ENCODE measurements at regions not wholly inside any gene's neighbourhood (a gene's known extent, or its start where the extent isn't known, plus 50 kb on each side); places are given as distances from the start of the nearest gene placed in this dataset.

DNA sequence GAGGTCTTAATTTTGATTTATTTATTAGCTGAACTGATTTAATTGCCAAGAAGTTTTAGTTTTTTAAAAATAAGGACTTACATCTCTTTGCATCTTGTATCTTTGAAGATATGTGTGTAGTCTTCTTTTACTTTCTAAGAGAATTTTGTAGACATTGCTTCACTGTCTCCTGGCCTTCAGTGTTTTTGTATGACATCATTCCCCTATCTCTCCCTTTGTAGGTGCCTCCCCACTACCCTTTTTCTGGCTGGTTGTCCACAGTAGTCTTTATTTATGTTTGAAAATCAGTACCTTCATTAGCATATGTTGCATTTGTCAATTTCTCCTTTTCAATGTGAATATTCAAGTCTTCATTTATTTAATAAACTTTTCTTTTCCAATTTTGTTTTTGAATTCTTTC is 64.1 kb upstream of the RAB18 start:
- TF ChIP-seq, protein P1, sequence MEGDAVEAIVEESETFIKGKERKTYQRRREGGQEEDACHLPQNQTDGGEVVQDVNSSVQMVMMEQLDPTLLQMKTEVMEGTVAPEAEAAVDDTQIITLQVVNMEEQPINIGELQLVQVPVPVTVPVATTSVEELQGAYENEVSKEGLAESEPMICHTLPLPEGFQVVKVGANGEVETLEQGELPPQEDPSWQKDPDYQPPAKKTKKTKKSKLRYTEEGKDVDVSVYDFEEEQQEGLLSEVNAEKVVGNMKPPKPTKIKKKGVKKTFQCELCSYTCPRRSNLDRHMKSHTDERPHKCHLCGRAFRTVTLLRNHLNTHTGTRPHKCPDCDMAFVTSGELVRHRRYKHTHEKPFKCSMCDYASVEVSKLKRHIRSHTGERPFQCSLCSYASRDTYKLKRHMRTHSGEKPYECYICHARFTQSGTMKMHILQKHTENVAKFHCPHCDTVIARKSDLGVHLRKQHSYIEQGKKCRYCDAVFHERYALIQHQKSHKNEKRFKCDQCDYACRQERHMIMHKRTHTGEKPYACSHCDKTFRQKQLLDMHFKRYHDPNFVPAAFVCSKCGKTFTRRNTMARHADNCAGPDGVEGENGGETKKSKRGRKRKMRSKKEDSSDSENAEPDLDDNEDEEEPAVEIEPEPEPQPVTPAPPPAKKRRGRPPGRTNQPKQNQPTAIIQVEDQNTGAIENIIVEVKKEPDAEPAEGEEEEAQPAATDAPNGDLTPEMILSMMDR (IDR thresholded peaks at IDR 0.05) = no peak

DNA sequence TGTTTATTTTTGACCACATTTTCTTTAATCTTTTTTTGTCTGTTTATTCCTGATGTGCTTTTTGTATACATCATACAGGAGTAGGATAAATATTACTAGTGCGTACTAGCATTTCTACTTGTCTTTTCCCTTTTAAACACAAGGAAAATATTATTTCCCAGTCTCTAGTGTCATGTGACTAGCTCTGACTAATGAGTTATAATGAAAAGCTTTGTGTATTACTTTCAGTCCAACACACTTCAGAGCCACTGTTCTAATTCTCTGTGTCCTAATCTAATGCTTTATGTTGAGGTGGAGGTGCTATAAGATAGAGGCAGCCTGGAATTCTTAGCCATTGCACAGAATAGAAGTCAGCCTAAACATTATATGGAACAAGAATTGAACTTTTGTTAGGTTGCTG is 65.0 kb upstream of the RAB18 start:
- TF ChIP-seq, protein P1 (IDR thresholded peaks at IDR 0.05) = no peak

DNA sequence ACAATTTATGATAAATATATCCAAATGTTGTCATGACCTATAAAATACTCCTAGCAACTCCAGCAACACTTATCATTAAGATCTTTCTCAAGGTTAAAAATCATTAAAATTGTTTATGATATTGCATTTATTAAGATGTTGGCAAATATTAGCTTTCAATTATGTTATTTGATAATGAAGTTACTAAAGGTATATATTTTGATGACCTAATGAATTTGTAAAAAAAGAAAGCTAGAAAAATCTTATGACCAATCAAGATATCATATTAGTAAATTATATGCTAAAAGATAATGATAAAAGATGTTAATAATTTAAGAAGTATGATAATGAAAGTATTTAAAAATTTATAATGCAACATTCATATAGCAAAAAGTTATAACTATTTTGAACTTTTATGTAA is 66.3 kb upstream of the RAB18 start:
- TF ChIP-seq, protein P1 (IDR thresholded peaks at IDR 0.05) = no peak

DNA sequence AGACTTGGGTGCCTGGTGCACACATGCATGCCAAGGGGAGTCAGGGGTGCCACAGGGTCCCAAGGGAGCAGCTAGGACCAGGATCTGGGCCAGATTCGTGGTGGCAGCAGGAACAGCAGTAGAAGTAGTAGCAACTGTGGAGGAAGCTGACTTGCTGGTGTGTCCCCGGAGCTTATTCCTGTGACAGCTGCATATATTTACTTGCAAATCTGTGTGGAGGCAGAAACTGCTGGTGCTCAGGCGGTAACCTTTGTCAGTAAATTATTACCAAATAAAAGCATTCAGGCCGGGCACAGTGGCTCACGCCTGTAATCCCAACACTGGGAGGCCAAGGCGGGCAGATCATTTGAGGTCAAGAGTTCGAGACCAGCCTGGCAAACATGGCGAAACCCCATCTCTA is 67.4 kb upstream of the RAB18 start:
- TF ChIP-seq, protein P1 (IDR thresholded peaks at IDR 0.05) = no peak

DNA sequence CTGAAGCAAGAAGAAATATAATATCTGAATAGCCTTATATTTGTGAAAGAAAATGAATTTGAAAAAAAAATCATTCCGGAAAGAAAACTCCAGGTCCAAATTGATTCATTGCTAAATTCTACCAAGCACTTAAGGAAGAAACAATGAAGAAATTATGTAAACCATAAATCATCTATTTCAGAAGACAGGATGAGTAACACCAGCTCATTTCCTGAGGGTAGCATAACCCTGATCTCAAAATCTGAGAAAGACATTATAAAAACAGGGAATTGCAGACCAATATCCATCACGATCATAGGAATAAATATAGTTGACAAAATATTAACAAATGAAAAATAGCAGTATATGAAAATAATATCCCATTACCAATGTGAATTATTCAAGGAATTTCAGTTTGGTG is 70.1 kb upstream of the RAB18 start:
- TF ChIP-seq, protein P1 (IDR thresholded peaks at IDR 0.05) = no peak

DNA sequence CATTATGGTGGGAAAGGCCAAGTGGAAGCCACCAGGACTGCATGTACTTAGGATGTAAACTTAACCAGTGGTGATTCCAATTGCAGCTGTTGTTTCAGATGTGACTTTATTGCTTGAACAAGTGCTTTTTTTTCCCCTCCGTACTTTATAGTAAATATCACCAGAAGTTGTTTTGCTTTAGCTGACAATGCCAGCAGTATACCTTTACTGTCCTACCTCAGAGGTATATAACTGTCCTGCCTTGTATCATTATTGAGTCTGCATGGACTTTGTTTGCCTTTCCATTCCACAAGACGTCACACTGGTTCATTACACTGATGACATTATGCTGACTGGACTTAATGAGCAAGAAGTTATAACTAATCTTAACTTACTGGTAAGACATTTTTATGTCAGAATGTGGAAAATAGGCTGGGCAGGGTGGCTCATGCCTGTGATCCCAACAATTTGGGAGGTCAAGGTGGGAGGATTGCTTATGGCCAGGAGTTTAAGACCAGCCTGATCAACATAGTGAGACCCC is 77.1 kb upstream of the RAB18 start:
- TF ChIP-seq, protein P1 (IDR thresholded peaks at IDR 0.05) = no peak

DNA sequence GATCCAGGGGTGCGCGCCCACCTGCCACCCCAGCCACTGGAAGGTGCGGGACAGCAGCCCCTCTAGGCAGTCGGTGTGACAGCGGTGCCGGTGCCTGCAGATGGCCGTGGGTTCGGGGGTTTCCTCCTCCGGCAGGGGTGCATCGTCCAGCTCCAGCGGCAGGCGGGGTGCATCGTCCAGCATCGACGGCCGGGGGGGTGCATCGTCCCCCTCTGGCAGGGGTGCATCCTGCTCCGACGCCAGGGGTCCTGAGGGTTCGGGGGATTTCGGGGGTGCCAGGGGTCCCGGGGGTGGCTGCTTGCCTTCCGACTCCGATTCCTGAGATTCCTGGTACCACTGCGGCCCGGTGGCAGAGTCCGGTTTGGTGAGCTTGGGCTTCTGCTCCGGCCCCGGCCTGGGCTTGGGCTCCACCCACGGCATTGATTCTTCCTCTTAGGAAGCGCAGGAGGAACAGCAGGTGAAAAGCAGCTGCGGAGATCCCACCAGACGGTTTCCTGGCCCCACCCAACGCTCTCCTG is 90.2 kb upstream of the RAB18 start:
- TF ChIP-seq, protein P1 (IDR thresholded peaks at IDR 0.05) = no peak

DNA sequence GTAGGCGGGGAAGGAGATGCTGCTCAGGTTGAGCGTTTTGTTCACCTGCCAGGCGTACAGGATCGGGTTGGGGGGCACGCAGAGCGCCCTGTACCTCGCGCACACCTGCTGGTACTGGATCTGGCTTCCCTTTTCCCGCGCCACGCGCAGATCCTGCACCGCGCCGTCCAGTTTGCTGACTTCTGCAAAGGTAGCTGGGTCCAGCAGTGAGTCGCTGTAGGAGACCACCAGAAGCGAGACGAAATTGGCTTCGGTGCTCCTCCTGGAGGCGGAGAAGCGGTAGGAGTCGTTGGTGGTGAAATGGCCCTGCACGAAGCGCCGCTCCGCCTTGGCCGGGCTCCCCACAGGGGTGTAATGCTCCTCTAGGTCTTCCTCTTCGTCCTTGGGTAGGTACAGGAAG is 90.7 kb upstream of the RAB18 start:
- TF ChIP-seq, protein P1 (IDR thresholded peaks at IDR 0.05) = no peak
